ENCODE measurements at regions not wholly inside any gene's neighbourhood (a gene's known extent, or its start where the extent isn't known, plus 50 kb on each side); places are given as distances from the start of the nearest gene placed in this dataset.

- TF ChIP-seq HDAC2 (CRISPR knock-in tag; IDR thresholded peaks at IDR 0.05) (no peak), KLF12 (CRISPR knock-in tag; IDR thresholded peaks at IDR 0.05; ENCODE audit: borderline replicate concordance) (no peak), XRCC5 (optimal IDR thresholded peaks at IDR 0.05; ENCODE audit: low read length) (peak; percentile 70), PHF21A (CRISPR knock-in tag; IDR thresholded peaks at IDR 0.05) (no peak), IKZF4 (CRISPR knock-in tag; IDR thresholded peaks at IDR 0.05; ENCODE audit: borderline replicate concordance, low read depth, not compliant biosample characterization) (no peak), HNRNPLL (IDR thresholded peaks at IDR 0.05; ENCODE audit: low read depth, low read length, poor library complexity, severe bottlenecking) (peak; percentile 23), MED13 (CRISPR knock-in tag; IDR thresholded peaks at IDR 0.05) (no peak), NCOA2 (CRISPR knock-in tag; IDR thresholded peaks at IDR 0.05) (no peak), SETDB1 (CRISPR knock-in tag; IDR thresholded peaks at IDR 0.05; ENCODE audit: borderline replicate concordance) (peak; percentile 99), SKI (IDR thresholded peaks at IDR 0.05; ENCODE audit: partially characterized antibody) (no peak), ZMYM4 (CRISPR knock-in tag; IDR thresholded peaks at IDR 0.05) (no peak), PTBP1 (IDR thresholded peaks at IDR 0.05; ENCODE audit: low read depth, low read length, poor library complexity, severe bottlenecking) (peak; percentile 44), JARID2 (CRISPR knock-in tag; IDR thresholded peaks at IDR 0.05; ENCODE audit: insufficient replicate concordance) (no peak), ZBTB44 (CRISPR knock-in tag; IDR thresholded peaks at IDR 0.05) (no peak)
These were observed 782.5 kb downstream of the TMEM121 start (continued) for GRCh38 chr14:106308839-106309389.

All from HepG2 (cell line).